Upper lobe of right lung (tissue), 1 donor: ENCODE measurements at regions not wholly inside any gene's neighbourhood (a gene's known extent, or its start where the extent isn't known, plus 50 kb on each side); places are given as distances from the start of the nearest gene placed in this dataset.

Source experiments
- ATAC-seq: fragments of 200-7000 bp; cut with Tn5 transposase; one replicate; pipeline ENCODE4 v1.9.1; 2020; ENCODE audit warnings: mild to moderate bottlenecking, moderate library complexity
- DNase-seq: peaks from one replicate; pipeline ENCODE4 v3.0.0-alpha.2; 2020
- H3K27ac ChIP-seq: fragments of 200-600 bp; one replicate; pipeline ENCODE4 v1.8.0; 2022
- H3K27me3 ChIP-seq: fragments of 200-600 bp; one replicate; pipeline ENCODE4 v1.8.0; 2022; ENCODE audit warnings: mild to moderate bottlenecking
- H3K36me3 ChIP-seq: fragments of 200-600 bp; one replicate; pipeline ENCODE4 v1.8.0; 2022
- H3K4me1 ChIP-seq: fragments of 200-600 bp; one replicate; pipeline ENCODE4 v1.8.0; 2022
- H3K4me3 ChIP-seq: fragments of 200-600 bp; one replicate; pipeline ENCODE4 v1.8.0; 2022; ENCODE audit warnings: mild to moderate bottlenecking
- H3K9me3 ChIP-seq: fragments of 200-600 bp; one replicate; pipeline ENCODE4 v1.8.0; 2022
- CTCF ChIP-seq: fragments of 200-600 bp; IDR thresholded peaks from one replicate; pipeline ENCODE4 v1.8.0; 2022; ENCODE audit warnings: antibody characterized with exemption
- intact Hi-C: fragments of 100-400 bp; cut with DNase I; formaldehyde crosslinking; loops from one replicate; pipeline ENCODE4 v1.11.0; 2022
- donor health status: DM: no; HTN: yes; CAD: no; lungs with severe emphysema.

- ATAC-seq (no peak), DNase-seq (no peak)
- TF ChIP-seq CTCF, result no peak
- intact Hi-C loops, result no loop called here
- Histone ChIP-seq H3K27me3 (no peaks in the 10 kb centered on the region), H3K27ac (no peak overlapping the region), H3K4me3 (no peak overlapping the region), H3K36me3 (no peaks in the 10 kb centered on the region), H3K4me1 (peaks cover 35% of the 10 kb centered on the region), H3K9me3 (no peaks in the 10 kb centered on the region)
Measured at GRCh38 chr20:50391444-50392137, 118.6 kb upstream of the PTPN1 start.

DNA sequence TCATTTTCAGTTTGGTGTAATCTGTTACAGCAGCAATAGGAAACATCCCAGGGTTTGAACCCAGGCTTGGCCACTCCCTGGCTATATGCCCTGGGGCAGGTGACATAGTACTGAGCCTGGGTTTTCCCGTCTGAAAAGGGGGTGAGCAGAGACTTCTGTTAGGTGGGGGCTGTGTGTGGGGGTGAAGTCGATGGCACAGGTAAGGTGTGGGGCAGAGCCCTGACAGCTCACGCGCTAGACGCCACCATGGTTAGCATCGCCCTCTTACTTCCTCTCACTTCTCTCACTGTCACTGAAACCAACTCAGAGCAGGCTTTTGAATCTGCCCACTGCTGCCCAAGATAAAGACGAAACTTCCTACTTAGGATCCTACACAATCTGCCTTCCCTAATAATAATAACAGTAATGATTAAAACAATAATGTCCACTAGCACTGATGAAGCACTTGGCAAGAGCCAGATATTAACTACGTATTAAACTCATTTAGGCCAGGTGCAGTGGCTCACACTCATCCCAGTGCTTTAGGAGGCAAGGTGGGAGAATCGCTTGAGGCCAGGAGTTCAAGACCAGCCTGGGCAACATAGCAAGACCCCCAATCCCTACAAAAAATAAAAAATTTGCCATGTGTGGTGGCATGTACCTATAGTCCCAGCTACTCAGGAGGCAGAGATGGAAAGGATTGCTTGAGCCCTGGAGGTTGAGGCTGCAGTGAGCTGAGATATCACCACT is 117.9 kb upstream of the PTPN1 start:
- H3K27ac ChIP-seq, result no peak overlapping the region
- TF ChIP-seq CTCF, result no peak
- H3K27me3 ChIP-seq, result no peaks in the 10 kb centered on the region
- DNase-seq (no peak), ATAC-seq (no peak)
- no peaks in the 10 kb centered on the region for H3K36me3 ChIP-seq
- H3K9me3 ChIP-seq, result no peaks in the 10 kb centered on the region
- peaks cover 35% of the 10 kb centered on the region for H3K4me1 ChIP-seq
- intact Hi-C loops, result no loop called here
- no peak overlapping the region for H3K4me3 ChIP-seq

- intact Hi-C loops, result no loop called here
- no peak for DNase-seq
- ATAC-seq, result no peak
- H3K4me3 ChIP-seq, result no peak overlapping the region
- H3K4me1 ChIP-seq, result peaks cover 33% of the 10 kb centered on the region
- H3K36me3 ChIP-seq, result no peaks in the 10 kb centered on the region
- TF ChIP-seq CTCF, result no peak
- H3K27ac ChIP-seq, result no peak overlapping the region
- no peaks in the 10 kb centered on the region for H3K9me3 ChIP-seq
- no peaks in the 10 kb centered on the region for H3K27me3 ChIP-seq
Measured at GRCh38 chr20:50393242-50393641, 116.9 kb upstream of the PTPN1 start.

- H3K4me1 ChIP-seq, result peaks cover 36% of the 10 kb centered on the region
- no peaks in the 10 kb centered on the region for H3K36me3 ChIP-seq
- ATAC-seq (no peak), DNase-seq (no peak)
- no peaks in the 10 kb centered on the region for H3K27me3 ChIP-seq
- H3K9me3 ChIP-seq, result no peaks in the 10 kb centered on the region
- no peak overlapping the region for H3K4me3 ChIP-seq
- peak overlapping the region; percentile 73 for H3K27ac ChIP-seq
- TF ChIP-seq CTCF, result no peak
- intact Hi-C loops, result no loop called here
Measured at GRCh38 chr20:50393990-50394561, 116.1 kb upstream of the PTPN1 start.

GRCh38 chr20:50394569-50394968 is 115.6 kb upstream of the PTPN1 start:
- H3K4me1 ChIP-seq, result peaks cover 37% of the 10 kb centered on the region
- no peak for TF ChIP-seq CTCF
- H3K9me3 ChIP-seq, result no peaks in the 10 kb centered on the region
- peak; percentile 10 for ATAC-seq
- H3K36me3 ChIP-seq, result no peaks in the 10 kb centered on the region
- no peak for DNase-seq
- no peak overlapping the region for H3K4me3 ChIP-seq
- intact Hi-C loops, result no loop called here
- peak overlapping the region; percentile 73 for H3K27ac ChIP-seq
- no peaks in the 10 kb centered on the region for H3K27me3 ChIP-seq
